Mesenchymal stem cell (in vitro differentiated cells and primary cell): ENCODE measurements at regions not wholly inside any gene's neighbourhood (a gene's known extent, or its start where the extent isn't known, plus 50 kb on each side); places are given as distances from the start of the nearest gene placed in this dataset.
A peak's percentile ranks its signal among the peaks of the same experiment; 100 is the strongest.

ENCODE experiments used
- DNase-seq: peaks from one replicate; pipeline ENCODE4 v3.0.0-alpha.2; 2013
- H2AFZ ChIP-seq: one replicate; pipeline ENCODE4 v1.6.1; 2013; ENCODE audit warnings: low read depth, mild to moderate bottlenecking, control low read depth, inconsistent platforms, low read length, moderate library complexity
- H2AK5ac ChIP-seq: 2 replicates; pipeline ENCODE4 v1.6.1; 2013; ENCODE audit warnings: low read length, moderate library complexity, mild to moderate bottlenecking, inconsistent platforms; ENCODE audit not compliant: severe bottlenecking
- H2BK120ac ChIP-seq: one replicate; pipeline ENCODE4 v1.6.1; 2013; ENCODE audit warnings: low read depth, mild to moderate bottlenecking, inconsistent platforms, low read length, moderate library complexity
- H2BK12ac ChIP-seq, 2 experiments: one replicate each; pipeline ENCODE4 v1.6.1; 2013; ENCODE audit warnings: inconsistent platforms in 2 of 2, low read length in 2 of 2, mild to moderate bottlenecking in 2 of 2, moderate library complexity in 2 of 2, control low read depth in 1 of 2
- H2BK15ac ChIP-seq: one replicate; pipeline ENCODE4 v1.6.1; 2013; ENCODE audit warnings: mild to moderate bottlenecking, low read depth, inconsistent platforms; ENCODE audit not compliant: poor library complexity, severe bottlenecking
- H2BK5ac ChIP-seq: 2 replicates; pipeline ENCODE4 v1.6.1; 2013; ENCODE audit warnings: low read depth, mild to moderate bottlenecking, low read length, control low read depth, inconsistent platforms; ENCODE audit not compliant: poor library complexity, severe bottlenecking
- H3K14ac ChIP-seq, 2 experiments: one replicate each; pipeline ENCODE4 v1.6.1; 2013; ENCODE audit warnings: inconsistent platforms in 2 of 2, low read length in 2 of 2, control low read depth in 1 of 2, mild to moderate bottlenecking in 1 of 2, moderate library complexity in 1 of 2
- H3K18ac ChIP-seq, 2 experiments: one replicate each; pipeline ENCODE4 v1.6.1; 2013; ENCODE audit warnings: inconsistent platforms in 2 of 2, low read length in 2 of 2, control low read depth in 1 of 2, low read depth in 1 of 2, mild to moderate bottlenecking in 1 of 2
- H3K23ac ChIP-seq, 2 experiments: one replicate each; pipeline ENCODE4 v1.6.1; 2013; ENCODE audit warnings: inconsistent platforms in 2 of 2, low read length in 2 of 2, mild to moderate bottlenecking in 2 of 2, moderate library complexity in 2 of 2, control low read depth in 1 of 2
- H3K27ac ChIP-seq: 2 replicates; pipeline ENCODE4 v1.5.1; 2013; ENCODE audit warnings: mild to moderate bottlenecking, moderate library complexity, low read length, control low read depth, inconsistent platforms; ENCODE audit not compliant: poor library complexity, severe bottlenecking
- H3K27me3 ChIP-seq, 2 experiments: 2 replicates each; pipeline versions ENCODE4 v1.6.1 to v1.7.0; 2013; ENCODE audit warnings: low read length in 2 of 2, mild to moderate bottlenecking in 2 of 2, moderate library complexity in 2 of 2, control low read depth in 1 of 2, inconsistent platforms in 1 of 2; ENCODE audit not compliant: control insufficient read depth in 1 of 2, insufficient read depth in 1 of 2
- H3K36me3 ChIP-seq, 2 experiments: 2 replicates each; pipeline versions ENCODE4 v1.6.1 to v1.7.0; 2013; ENCODE audit warnings: low read length in 2 of 2, control low read depth in 1 of 2, inconsistent platforms in 1 of 2, low read depth in 1 of 2, mild to moderate bottlenecking in 1 of 2; ENCODE audit not compliant: insufficient read depth in 2 of 2, control insufficient read depth in 1 of 2
- H3K4ac ChIP-seq, 2 experiments: one replicate each; pipeline ENCODE4 v1.6.1; 2013; ENCODE audit warnings: inconsistent platforms in 2 of 2, low read length in 2 of 2, mild to moderate bottlenecking in 2 of 2, moderate library complexity in 2 of 2, control low read depth in 1 of 2, low read depth in 1 of 2
- H3K4me1 ChIP-seq: 2 replicates; pipeline ENCODE4 v1.6.1; 2013; ENCODE audit warnings: low read depth, low read length, control low read depth; ENCODE audit not compliant: control insufficient read depth, insufficient read depth
- H3K4me2 ChIP-seq: 2 replicates; pipeline ENCODE4 v1.6.1; 2013; ENCODE audit warnings: low read length, mild to moderate bottlenecking, inconsistent platforms; ENCODE audit not compliant: poor library complexity, severe bottlenecking
- H3K4me3 ChIP-seq, 2 experiments: 2 replicates each; pipeline versions ENCODE4 v1.5.1 to v1.7.0; 2013; ENCODE audit warnings: low read length in 2 of 2, mild to moderate bottlenecking in 2 of 2, control low read depth in 1 of 2, low read depth in 1 of 2; ENCODE audit not compliant: insufficient read depth in 1 of 2
- H3K79me1 ChIP-seq: replicated peaks from 2 replicates; pipeline ENCODE4 v1.6.1; 2013; ENCODE audit warnings: mild to moderate bottlenecking, control low read depth, low read length, inconsistent platforms; ENCODE audit not compliant: poor library complexity, severe bottlenecking
- H3K9ac ChIP-seq: 2 replicates; pipeline ENCODE4 v1.7.0; 2013; ENCODE audit warnings: mild to moderate bottlenecking, low read length, moderate library complexity
- H3K9me3 ChIP-seq: 2 replicates; pipeline ENCODE4 v1.7.0; 2013; ENCODE audit warnings: mild to moderate bottlenecking, low read length; ENCODE audit not compliant: control insufficient read depth
- H4K8ac ChIP-seq: one replicate; pipeline ENCODE4 v1.6.1; 2013; ENCODE audit warnings: inconsistent platforms, mild to moderate bottlenecking, low read length, moderate library complexity
- H4K91ac ChIP-seq: one replicate; pipeline ENCODE4 v1.6.1; 2013; ENCODE audit warnings: mild to moderate bottlenecking, low read length, inconsistent platforms
- WGBS: methylation state at CpG from one replicate; pipeline ENCODE4 v1.1.7; 2013; ENCODE audit warnings: mixed read lengths; 5-methylcytosine and 5-hydroxymethylcytosine counted together

DNA sequence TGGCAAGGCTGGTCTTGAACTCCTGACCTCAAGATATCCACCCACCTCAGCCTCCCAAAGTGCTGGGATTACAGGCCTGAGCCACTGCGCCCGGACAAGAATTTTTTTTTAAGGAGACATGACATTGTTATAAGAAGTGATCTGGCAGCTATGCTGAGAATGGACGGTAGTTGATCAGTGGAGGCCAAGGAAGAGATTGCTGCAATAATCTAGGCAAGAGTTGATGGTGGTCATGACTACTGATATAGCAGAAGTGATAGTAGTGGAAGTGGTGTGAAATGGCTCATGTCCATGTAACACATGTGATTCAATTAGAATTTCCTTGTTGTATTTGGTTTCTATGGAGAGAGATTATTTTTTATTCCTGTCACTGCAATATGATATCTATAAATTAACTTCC, 125.3 kb upstream of the CCN2 start:
- Histone ChIP-seq H2AFZ (no peak overlapping the region), H4K91ac (no peak overlapping the region), H3K4me1 (no peaks in the 10 kb centered on the region), H3K36me3 (no peaks in the 10 kb centered on the region), H2AK5ac (no peak overlapping the region), H3K4me3 (no peak overlapping the region), H3K4ac (no peak overlapping the region), H2BK12ac (no peak overlapping the region), H2BK120ac (no peak overlapping the region), H2BK15ac (no peak overlapping the region), H3K9me3 (no peaks in the 10 kb centered on the region), H3K23ac (no peak overlapping the region), H3K4me2 (no peak overlapping the region), H4K8ac (no peak overlapping the region), H3K18ac (no peak overlapping the region), H3K27ac (no peak overlapping the region), H3K27me3 (no peaks in the 10 kb centered on the region), H3K79me1 (no peaks in the 10 kb centered on the region), H3K9ac (no peak overlapping the region), H3K14ac (no peak overlapping the region), H2BK5ac (no peak overlapping the region)
- WGBS: 81% methylated on average over 3 of the region's 3 CpGs
- DNase-seq: no peak

DNA sequence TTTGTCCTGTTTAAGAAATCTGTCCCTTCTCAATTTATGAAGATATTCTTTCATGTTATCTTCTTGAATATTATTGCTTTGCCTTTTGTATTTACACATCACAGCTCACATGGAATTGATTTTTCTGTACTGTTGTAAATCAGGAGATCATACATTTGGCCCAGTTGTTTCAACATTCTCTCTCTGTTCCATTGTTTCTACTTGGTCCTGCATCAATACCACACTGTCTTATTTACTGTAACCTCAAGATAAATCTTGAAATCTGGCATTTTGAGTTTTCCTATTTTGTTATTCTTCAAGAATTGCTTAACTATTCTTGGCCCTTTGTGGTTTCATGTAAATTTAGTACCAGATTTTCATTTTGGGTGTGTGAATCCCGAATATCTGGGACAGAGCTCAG, 121.7 kb upstream of the CCN2 start:
- no peak for DNase-seq
- Histone ChIP-seq H3K23ac (no peak overlapping the region), H3K4me3 (no peak overlapping the region), H3K4me2 (no peak overlapping the region), H2BK120ac (no peak overlapping the region), H2AK5ac (no peak overlapping the region), H3K4me1 (no peaks in the 10 kb centered on the region), H2BK15ac (no peak overlapping the region), H3K4ac (no peak overlapping the region), H3K79me1 (no peaks in the 10 kb centered on the region), H3K9ac (peak overlapping the region; percentile 44), H3K18ac (no peak overlapping the region), H3K9me3 (no peaks in the 10 kb centered on the region), H4K91ac (no peak overlapping the region), H3K27ac (no peak overlapping the region), H2BK12ac (no peak overlapping the region), H2BK5ac (no peak overlapping the region), H3K14ac (no peak overlapping the region), H3K36me3 (no peaks in the 10 kb centered on the region), H4K8ac (no peak overlapping the region), H2AFZ (no peak overlapping the region), H3K27me3 (no peaks in the 10 kb centered on the region)
- WGBS: 89% methylated on average over 1 of the region's 1 CpG

- H2BK15ac ChIP-seq: no peak overlapping the region
- H3K36me3 ChIP-seq: no peaks in the 10 kb centered on the region
- no peak overlapping the region for H3K14ac ChIP-seq
- H3K79me1 ChIP-seq: no peaks in the 10 kb centered on the region
- H2BK12ac ChIP-seq: no peak overlapping the region
- H3K4me3 ChIP-seq: no peak overlapping the region
- H4K91ac ChIP-seq: no peak overlapping the region
- H3K4ac ChIP-seq: no peak overlapping the region
- DNase-seq: no peak
- no peak overlapping the region for H3K23ac ChIP-seq
- no peak overlapping the region for H3K9ac ChIP-seq
- no peak overlapping the region for H4K8ac ChIP-seq
- H3K27ac ChIP-seq: no peak overlapping the region
- no peaks in the 10 kb centered on the region for H3K27me3 ChIP-seq
- H2BK5ac ChIP-seq: no peak overlapping the region
- no peak overlapping the region for H3K18ac ChIP-seq
- H2AK5ac ChIP-seq: no peak overlapping the region
- no peak overlapping the region for H2BK120ac ChIP-seq
- WGBS: 100% methylated on average over 1 of the region's 2 CpGs
- no peaks in the 10 kb centered on the region for H3K9me3 ChIP-seq
- no peak overlapping the region for H2AFZ ChIP-seq
- no peak overlapping the region for H3K4me2 ChIP-seq
- no peaks in the 10 kb centered on the region for H3K4me1 ChIP-seq
Observed at GRCh38 chr6:132072271-132072670, 121.1 kb upstream of the CCN2 start.

GRCh38 chr6:132070356-132070755, 119.2 kb upstream of the CCN2 start:
- Histone ChIP-seq H2BK15ac (no peak overlapping the region), H2BK12ac (no peak overlapping the region), H3K4me3 (no peak overlapping the region), H3K4me1 (no peaks in the 10 kb centered on the region), H3K36me3 (no peaks in the 10 kb centered on the region), H3K9ac (no peak overlapping the region), H3K23ac (no peak overlapping the region), H3K27ac (no peak overlapping the region), H2BK120ac (no peak overlapping the region), H4K8ac (no peak overlapping the region), H2AK5ac (no peak overlapping the region), H3K27me3 (no peaks in the 10 kb centered on the region), H2AFZ (no peak overlapping the region), H2BK5ac (no peak overlapping the region), H3K79me1 (no peaks in the 10 kb centered on the region), H3K18ac (no peak overlapping the region), H3K4me2 (no peak overlapping the region), H3K4ac (no peak overlapping the region), H4K91ac (no peak overlapping the region), H3K9me3 (no peaks in the 10 kb centered on the region), H3K14ac (no peak overlapping the region)
- WGBS: 75% methylated on average over 1 of the region's 1 CpG
- DNase-seq: peak; percentile 52
